DND-41 (cell line): ENCODE measurements at regions not wholly inside any gene's neighbourhood (a gene's known extent, or its start where the extent isn't known, plus 50 kb on each side); places are given as distances from the start of the nearest gene placed in this dataset.

Experiments
- ATAC-seq: fragments of 200-7000 bp; cut with Tn5 transposase; 3 replicates; pipeline ENCODE4 v1.9.1; 2021; ENCODE audit warnings: low read depth; ENCODE audit not compliant: insufficient read depth
- DNase-seq: peaks from one replicate; pipeline ENCODE4 v3.0.0-alpha.2; 2020
- H2AFZ ChIP-seq: 2 replicates; pipeline ENCODE4 v1.6.0; 2012; ENCODE audit warnings: low read depth, low read length
- H3K27ac ChIP-seq: 2 replicates; pipeline ENCODE4 v1.5.1; 2012; ENCODE audit warnings: low read length, inconsistent platforms
- H3K27me3 ChIP-seq: fragments of 200-600 bp; sonication (generic); 2 replicates; pipeline ENCODE4 v1.6.0; 2012; ENCODE audit warnings: low read length, mild to moderate bottlenecking, inconsistent platforms; ENCODE audit not compliant: insufficient read depth, poor library complexity
- H3K36me3 ChIP-seq: 2 replicates; pipeline ENCODE4 v1.5.1; 2012; ENCODE audit warnings: low read length, inconsistent platforms; ENCODE audit not compliant: insufficient read depth
- H3K4me1 ChIP-seq: 2 replicates; pipeline ENCODE4 v1.5.1; 2012; ENCODE audit warnings: mild to moderate bottlenecking, low read length; ENCODE audit not compliant: insufficient read depth
- H3K4me2 ChIP-seq: 2 replicates; pipeline ENCODE4 v1.6.0; 2012; ENCODE audit warnings: mild to moderate bottlenecking, moderate library complexity, low read length, inconsistent platforms; ENCODE audit not compliant: insufficient read depth
- H3K4me3 ChIP-seq, 2 experiments: fragments of 200-600 bp in 1 of 2; shearing (Covaris generic) in 1 of 2; 2 replicates each; pipeline ENCODE4 v1.5.1; 2012 to 2016; ENCODE audit warnings: inconsistent platforms in 2 of 2, low read length in 2 of 2, mild to moderate bottlenecking in 2 of 2, low read depth in 1 of 2, moderate library complexity in 1 of 2
- H3K79me2 ChIP-seq: 2 replicates; pipeline ENCODE4 v1.6.0; 2012; ENCODE audit warnings: low read length, inconsistent platforms; ENCODE audit not compliant: insufficient read depth
- H3K9ac ChIP-seq: 2 replicates; pipeline ENCODE4 v1.6.0; 2012; ENCODE audit warnings: low read depth, mild to moderate bottlenecking, inconsistent platforms, low read length, moderate library complexity
- H3K9me3 ChIP-seq: 2 replicates; pipeline ENCODE4 v1.5.1; 2012; ENCODE audit warnings: low read length, moderate library complexity, mild to moderate bottlenecking, inconsistent platforms; ENCODE audit not compliant: insufficient read depth, severe bottlenecking
- H4K20me1 ChIP-seq: 2 replicates; pipeline ENCODE4 v1.6.0; 2012; ENCODE audit warnings: low read length; ENCODE audit not compliant: insufficient read depth
- EZH2 ChIP-seq: IDR thresholded peaks from 3 replicates; pipeline ENCODE4 v1.6.1; 2012; ENCODE audit warnings: borderline replicate concordance, low read depth, mild to moderate bottlenecking, moderate library complexity, low read length, inconsistent platforms; ENCODE audit not compliant: severe bottlenecking
- TF ChIP-seq, protein P1 (sequence below): IDR thresholded peaks from 2 replicates; pipeline ENCODE4 v1.5.1; 2012; ENCODE audit warnings: borderline replicate concordance, low read length, moderate library complexity, mild to moderate bottlenecking; ENCODE audit not compliant: poor library complexity, severe bottlenecking; ENCODE audit errors: extremely low read depth

DNA sequence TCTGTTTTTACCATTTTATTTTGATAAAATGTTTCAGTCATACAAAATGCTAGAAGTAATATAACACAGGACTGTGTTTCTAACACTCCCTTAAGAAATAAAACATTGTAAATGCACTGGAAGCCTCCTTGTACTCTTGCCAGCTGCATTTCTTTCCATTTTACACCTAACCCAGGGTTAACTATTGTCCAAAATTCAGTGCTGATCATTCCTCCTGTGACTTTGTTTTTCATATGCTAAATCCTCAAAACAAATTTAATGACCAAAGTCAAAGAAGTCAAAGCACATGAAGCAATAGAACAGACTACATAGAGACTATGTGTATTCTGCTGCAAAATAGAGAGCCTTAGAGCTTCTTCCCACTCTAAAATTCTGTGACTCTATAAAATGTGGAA is 420.3 kb upstream of the PRICKLE1 start:
- H3K4me3 ChIP-seq, result no peak overlapping the region
- no peak overlapping the region for H2AFZ ChIP-seq
- H3K4me1 ChIP-seq, result no peaks in the 10 kb centered on the region
- H4K20me1 ChIP-seq, result no peaks in the 10 kb centered on the region
- no peak overlapping the region for H3K4me2 ChIP-seq
- H3K36me3 ChIP-seq, result no peaks in the 10 kb centered on the region
- H3K9me3 ChIP-seq, result no peaks in the 10 kb centered on the region
- no peak for TF ChIP-seq EZH2
- no peak for DNase-seq
- H3K79me2 ChIP-seq, result no peaks in the 10 kb centered on the region
- H3K27me3 ChIP-seq, result peaks cover 3% of the 10 kb centered on the region
- ATAC-seq, result no peak
- H3K27ac ChIP-seq, result no peak overlapping the region
- no peak overlapping the region for H3K9ac ChIP-seq

DNA sequence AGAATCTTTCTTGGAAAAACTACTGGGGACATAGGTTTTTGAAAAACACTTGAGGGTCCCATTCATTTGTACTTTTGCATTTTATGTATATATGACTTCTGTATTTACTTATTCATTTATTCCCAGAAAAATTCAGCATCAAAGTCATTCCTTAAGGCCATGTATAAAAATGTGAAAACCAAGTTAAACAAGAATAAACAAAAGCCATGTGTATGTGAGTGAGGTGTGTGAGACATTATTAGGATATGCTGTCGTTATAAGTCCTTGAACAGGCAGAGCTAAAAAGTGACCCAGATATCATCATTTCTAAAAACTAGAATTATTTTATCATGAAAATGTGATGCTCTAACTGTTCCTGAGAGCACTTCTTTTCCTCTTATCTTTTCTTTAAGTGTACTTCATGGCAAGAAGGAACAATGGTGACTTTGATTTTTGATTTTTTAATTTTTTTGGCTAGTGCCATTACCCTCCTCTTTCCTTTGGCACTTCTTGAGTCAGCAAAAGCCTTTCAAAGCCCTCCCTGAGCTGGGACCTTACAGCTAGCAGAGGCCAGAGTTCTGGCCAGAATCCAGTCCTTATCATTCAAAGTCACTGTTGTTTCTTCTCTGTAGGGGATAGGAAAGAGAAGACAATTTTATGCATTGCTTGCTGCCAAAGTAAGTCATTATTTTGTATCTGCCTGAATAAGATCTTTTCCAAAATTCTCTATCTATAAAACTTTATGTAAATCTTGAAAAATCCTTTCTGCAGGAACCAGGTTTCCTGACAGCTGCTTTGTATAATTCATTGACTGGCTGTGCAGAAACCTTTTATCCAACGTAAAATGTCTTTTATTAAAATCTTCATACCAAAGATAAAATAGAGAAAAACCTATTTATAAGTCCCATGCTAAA is 419.7 kb upstream of the PRICKLE1 start:
- H3K9ac ChIP-seq, result no peak overlapping the region
- no peaks in the 10 kb centered on the region for H4K20me1 ChIP-seq
- no peaks in the 10 kb centered on the region for H3K36me3 ChIP-seq
- peaks cover 4% of the 10 kb centered on the region for H3K27me3 ChIP-seq
- TF ChIP-seq, protein P1, sequence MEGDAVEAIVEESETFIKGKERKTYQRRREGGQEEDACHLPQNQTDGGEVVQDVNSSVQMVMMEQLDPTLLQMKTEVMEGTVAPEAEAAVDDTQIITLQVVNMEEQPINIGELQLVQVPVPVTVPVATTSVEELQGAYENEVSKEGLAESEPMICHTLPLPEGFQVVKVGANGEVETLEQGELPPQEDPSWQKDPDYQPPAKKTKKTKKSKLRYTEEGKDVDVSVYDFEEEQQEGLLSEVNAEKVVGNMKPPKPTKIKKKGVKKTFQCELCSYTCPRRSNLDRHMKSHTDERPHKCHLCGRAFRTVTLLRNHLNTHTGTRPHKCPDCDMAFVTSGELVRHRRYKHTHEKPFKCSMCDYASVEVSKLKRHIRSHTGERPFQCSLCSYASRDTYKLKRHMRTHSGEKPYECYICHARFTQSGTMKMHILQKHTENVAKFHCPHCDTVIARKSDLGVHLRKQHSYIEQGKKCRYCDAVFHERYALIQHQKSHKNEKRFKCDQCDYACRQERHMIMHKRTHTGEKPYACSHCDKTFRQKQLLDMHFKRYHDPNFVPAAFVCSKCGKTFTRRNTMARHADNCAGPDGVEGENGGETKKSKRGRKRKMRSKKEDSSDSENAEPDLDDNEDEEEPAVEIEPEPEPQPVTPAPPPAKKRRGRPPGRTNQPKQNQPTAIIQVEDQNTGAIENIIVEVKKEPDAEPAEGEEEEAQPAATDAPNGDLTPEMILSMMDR, result no peak
- TF ChIP-seq EZH2, result no peak
- no peaks in the 10 kb centered on the region for H3K9me3 ChIP-seq
- no peaks in the 10 kb centered on the region for H3K4me1 ChIP-seq
- H2AFZ ChIP-seq, result no peak overlapping the region
- H3K4me3 ChIP-seq, result no peak overlapping the region
- ATAC-seq (no peak), DNase-seq (no peak)
- no peaks in the 10 kb centered on the region for H3K79me2 ChIP-seq
- no peak overlapping the region for H3K4me2 ChIP-seq
- no peak overlapping the region for H3K27ac ChIP-seq

DNA sequence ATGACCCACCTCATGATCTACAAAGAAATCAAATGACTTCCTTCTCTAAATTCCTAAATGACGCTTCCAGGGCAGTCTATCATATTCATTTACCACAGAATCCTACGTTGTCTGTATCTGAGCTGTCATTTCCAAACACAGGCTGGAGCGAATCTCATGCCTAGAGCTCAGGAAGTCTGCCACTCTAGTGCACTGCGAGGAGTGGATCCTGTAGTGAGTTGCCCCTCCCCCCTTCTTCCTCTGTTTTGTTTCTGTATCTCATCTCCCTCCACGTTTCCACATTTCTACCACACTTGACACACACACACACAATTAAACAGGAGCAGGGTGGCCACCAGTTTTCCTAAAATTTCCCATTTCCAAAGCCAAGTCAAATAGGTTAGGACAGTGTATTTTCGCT is 415.4 kb upstream of the PRICKLE1 start:
- Histone ChIP-seq H3K4me1 (no peaks in the 10 kb centered on the region), H4K20me1 (no peaks in the 10 kb centered on the region), H3K27me3 (peaks cover 4% of the 10 kb centered on the region), H3K27ac (no peak overlapping the region), H2AFZ (no peak overlapping the region), H3K9me3 (no peaks in the 10 kb centered on the region), H3K4me2 (no peak overlapping the region), H3K4me3 (no peak overlapping the region), H3K9ac (no peak overlapping the region), H3K79me2 (no peaks in the 10 kb centered on the region), H3K36me3 (no peaks in the 10 kb centered on the region)
- DNase-seq, result no peak
- TF ChIP-seq EZH2, result no peak
- TF ChIP-seq, protein P1, result no peak
- no peak for ATAC-seq

DNA sequence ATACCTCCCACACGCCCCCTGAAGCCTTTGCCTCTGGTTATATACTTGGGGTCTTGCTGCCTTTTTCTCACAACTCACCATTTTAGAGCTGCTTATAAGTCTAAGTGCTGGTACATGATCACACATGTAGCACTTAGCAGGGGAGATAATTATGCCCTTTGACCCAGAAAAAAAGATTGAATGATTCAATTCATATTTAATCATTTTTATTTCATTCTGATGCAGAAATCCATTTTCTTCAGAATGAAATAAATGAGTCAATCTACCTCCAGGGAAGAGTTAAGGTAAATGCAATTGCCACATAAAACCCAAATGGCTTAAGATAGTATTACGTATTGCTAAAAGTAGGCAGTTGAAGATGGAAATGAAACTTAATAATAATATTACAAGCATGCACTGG is 414.6 kb upstream of the PRICKLE1 start:
- ATAC-seq (no peak), DNase-seq (no peak)

More for the DNA sequence above, 414.6 kb upstream of the PRICKLE1 start:
- no peak overlapping the region for H3K9ac ChIP-seq
- H3K4me3 ChIP-seq, result no peak overlapping the region
- H3K36me3 ChIP-seq, result no peaks in the 10 kb centered on the region
- no peak overlapping the region for H3K4me2 ChIP-seq
- no peaks in the 10 kb centered on the region for H3K9me3 ChIP-seq
- no peak overlapping the region for H3K27ac ChIP-seq
- H2AFZ ChIP-seq, result no peak overlapping the region
- no peak for TF ChIP-seq EZH2
- TF ChIP-seq, protein P1, result no peak
- H3K27me3 ChIP-seq, result peaks cover 4% of the 10 kb centered on the region
- H3K4me1 ChIP-seq, result no peaks in the 10 kb centered on the region
- H4K20me1 ChIP-seq, result no peaks in the 10 kb centered on the region
- no peaks in the 10 kb centered on the region for H3K79me2 ChIP-seq
